HepG2 (cell line): ENCODE measurements at regions not wholly inside any gene's neighbourhood (a gene's known extent, or its start where the extent isn't known, plus 50 kb on each side); places are given as distances from the start of the nearest gene placed in this dataset.

ENCODE experiments used
- ASH2L ChIP-seq: fragments of 300-600, 200-600 bp; sonication (generic); IDR thresholded peaks from 2 replicates; pipeline ENCODE4 v1.7.0; 2017; ENCODE audit warnings: low read depth, mild to moderate bottlenecking, moderate library complexity, mixed read lengths, low read length; ENCODE audit not compliant: insufficient read length
- CHCHD3 ChIP-seq: sonication (generic); formaldehyde crosslinking; IDR thresholded peaks from 2 replicates; pipeline ENCODE4 v1.8.0; 2022; ENCODE audit warnings: mild to moderate bottlenecking, missing genetic modification reagents, moderate library complexity
- MLX ChIP-seq: IDR thresholded peaks from 2 replicates; pipeline ENCODE4 v1.6.1; 2016
- SNAPC4 ChIP-seq: sonication (generic); formaldehyde crosslinking; IDR thresholded peaks from 2 replicates; pipeline ENCODE4 v1.4.0; 2020; ENCODE audit warnings: mild to moderate bottlenecking, missing genetic modification reagents
- ZBTB40 ChIP-seq, 2 experiments: fragments of 450-650 bp in 1 of 2; sonication (generic) in 1 of 2; formaldehyde crosslinking in 1 of 2; IDR thresholded peaks; 2 replicates each; pipeline versions ENCODE4 v1.6.1 to v1.8.0; 2016 to 2022; ENCODE audit warnings: antibody characterized with exemption in 1 of 2, mild to moderate bottlenecking in 1 of 2, missing genetic modification reagents in 1 of 2
- ZNF552 ChIP-seq: sonication (generic); formaldehyde crosslinking; IDR thresholded peaks from 2 replicates; pipeline ENCODE4 v1.9.0; 2022; ENCODE audit warnings: missing genetic modification reagents, mild to moderate bottlenecking, borderline replicate concordance

- TF ChIP-seq CHCHD3 (CRISPR knock-in tag) (no peak), ASH2L (no peak), ZNF552 (CRISPR knock-in tag) (no peak), SNAPC4 (CRISPR knock-in tag) (no peak), ZBTB40 (IDR thresholded peaks at IDR 0.05) (no peak), ZBTB40 (CRISPR knock-in tag; IDR thresholded peaks at IDR 0.05) (no peak), MLX (CRISPR knock-in tag) (no peak)
Measured at GRCh38 chr18:24894880-24895279, 434.4 kb downstream of the HRH4 start (continued).
